DMS153 treated with DMSO at 0.1 percent for 48 hours (cell line): ENCODE measurements at regions not wholly inside any gene's neighbourhood (a gene's known extent, or its start where the extent isn't known, plus 50 kb on each side); places are given as distances from the start of the nearest gene placed in this dataset.

Experiments used
- DNase-seq: peaks from one replicate; lab custom pipeline; 2025; ENCODE audit not compliant: unreplicated experiment; lab: John Stamatoyannopoulos, UW

DNA sequence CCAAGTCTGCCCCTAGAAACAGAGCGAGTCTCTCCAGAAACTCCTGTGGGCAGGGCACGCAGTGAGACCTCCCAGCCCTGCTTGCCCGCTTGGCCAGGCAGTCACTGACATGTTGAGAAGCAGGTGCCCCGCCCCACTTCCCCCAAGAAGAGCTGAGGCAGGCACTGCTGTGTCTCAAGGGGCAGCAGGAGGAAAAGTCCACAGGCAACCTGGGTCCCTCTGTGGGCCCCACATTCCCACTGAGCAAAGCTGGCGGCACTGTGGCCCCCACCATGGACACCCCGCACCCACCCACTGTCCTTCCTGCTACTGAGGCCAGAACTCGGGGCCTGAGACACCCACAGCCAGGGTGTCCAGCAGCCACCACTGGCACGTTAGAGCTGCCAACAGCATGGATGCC is 137.3 kb upstream of the NKX1-1 start:
- no peak for DNase-seq

DNA sequence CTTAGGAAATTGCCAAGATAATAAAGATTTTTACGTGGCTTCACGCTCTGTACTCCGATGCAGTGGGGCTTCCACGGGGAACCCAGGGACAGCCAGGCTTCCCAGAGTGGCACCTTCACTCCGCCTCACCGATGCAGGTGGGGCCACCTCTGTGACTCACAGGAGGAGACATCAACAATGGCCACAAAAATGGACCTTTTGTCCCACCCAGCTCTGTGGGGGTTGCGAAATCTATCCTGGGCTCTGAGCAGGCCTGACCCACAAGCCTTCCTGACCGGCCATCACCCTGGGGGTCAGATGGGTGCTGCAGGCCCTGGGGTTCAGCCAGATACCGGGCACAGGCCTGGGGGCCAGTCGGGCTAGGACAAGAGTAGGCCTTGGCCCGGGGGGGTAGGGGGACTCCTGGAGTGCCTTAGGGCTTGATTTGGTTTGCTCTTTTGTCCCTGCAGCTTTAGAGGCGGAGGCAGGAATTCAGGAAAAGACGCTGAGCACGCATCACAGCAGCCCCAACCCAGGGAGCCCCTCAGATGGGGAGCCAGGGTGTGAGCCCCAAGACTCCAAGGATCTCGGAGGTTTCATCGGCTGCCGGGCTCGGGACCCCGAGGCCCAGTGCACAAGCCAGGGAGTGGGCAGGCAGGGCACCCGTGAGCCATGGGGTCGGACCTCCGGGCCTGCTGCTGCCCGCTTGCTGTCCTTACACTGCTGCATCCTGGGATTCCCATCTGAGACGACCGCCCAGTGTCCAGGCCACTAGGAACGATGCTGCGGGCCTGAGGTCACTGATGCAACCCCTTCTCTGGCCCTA is 136.5 kb upstream of the NKX1-1 start:
- DNase-seq = no peak

DNA sequence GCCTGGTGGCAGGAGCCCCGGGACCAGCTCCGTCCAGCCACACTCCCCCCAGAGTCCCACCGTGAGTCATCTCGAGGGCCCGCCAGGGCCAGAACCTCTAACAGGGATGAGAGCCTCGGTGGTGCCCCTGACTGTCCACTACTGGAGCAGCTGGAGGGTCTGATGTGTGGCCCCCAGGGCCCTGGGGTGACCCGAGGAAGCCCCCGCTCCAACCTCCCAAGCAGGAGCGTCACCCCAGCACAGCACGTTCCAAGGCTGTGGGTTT is 135.9 kb upstream of the NKX1-1 start:
- no peak for DNase-seq

DNA sequence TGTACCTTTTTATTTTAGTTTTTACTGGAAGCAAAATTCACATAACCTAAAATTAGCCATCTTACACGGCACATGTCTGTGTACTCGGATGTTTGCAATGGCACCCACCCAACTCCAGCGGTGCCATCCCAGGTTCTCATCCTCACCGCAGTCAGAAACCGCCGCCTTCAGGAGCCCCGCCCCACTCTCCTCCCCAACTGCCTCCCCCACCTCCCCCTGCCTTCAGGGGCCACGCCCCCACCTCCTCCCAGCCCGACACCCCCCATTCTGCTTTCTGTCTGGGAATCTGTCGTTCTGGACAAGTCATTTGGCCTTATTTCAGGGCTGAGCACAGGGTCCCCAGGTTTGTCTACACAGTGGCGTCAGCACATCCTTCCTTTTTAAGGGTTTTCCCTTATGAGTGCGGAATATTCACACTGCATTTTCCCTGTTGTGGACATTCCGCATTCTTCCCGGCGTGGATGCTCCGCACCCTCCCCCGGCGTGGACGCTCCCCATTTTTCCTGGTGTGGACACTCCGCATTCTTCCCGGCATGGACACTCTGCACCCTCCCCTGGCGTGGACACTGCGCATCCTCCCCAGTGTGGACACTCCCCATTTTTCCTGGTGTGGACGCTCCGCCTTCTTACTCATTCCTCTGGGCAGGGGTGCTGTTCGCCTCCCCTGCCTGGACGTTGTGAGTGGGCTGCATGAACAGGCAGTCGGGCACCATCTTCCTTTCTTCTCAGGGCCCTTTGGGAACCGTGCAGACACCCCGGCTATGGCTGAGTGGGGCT is 135.4 kb upstream of the NKX1-1 start:
- DNase-seq = no peak

DNA sequence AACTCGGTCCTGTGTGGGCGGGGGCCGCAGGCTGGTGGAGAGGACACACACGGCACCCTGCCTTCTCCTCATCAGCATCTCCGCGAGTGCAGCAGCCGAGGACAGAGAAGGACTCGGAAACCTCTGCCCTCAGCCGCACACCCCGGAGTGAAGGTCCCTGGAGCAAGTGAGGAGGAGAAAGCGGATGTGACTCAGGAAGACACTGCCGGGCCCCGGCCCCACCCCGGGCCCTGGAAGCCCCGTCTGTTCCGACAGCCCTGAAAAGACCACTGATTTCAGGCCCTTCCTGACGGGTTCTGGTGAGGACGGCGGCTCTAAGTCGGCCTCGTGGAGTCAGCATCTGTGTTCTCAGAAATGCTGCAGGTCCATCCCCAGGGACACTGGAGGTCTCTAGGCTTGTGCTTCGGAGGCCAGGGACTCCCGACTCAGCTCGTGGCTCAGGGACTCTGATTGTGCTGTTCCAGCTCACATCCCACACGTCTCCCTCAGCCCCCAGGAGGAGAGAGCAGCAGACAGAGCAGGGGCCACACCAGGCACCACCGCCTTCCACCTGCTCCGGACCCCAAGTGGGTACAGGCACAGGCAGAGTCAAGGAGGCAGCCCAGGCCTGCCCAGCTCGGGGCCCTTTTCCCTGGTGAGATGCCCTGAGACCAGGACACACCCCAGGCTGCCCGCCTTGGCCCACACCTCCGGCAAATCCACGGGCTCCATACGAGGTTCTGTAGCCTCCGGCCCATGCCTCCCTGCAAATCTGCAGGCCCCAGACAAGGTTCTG is 134.5 kb upstream of the NKX1-1 start:
- no peak for DNase-seq

DNA sequence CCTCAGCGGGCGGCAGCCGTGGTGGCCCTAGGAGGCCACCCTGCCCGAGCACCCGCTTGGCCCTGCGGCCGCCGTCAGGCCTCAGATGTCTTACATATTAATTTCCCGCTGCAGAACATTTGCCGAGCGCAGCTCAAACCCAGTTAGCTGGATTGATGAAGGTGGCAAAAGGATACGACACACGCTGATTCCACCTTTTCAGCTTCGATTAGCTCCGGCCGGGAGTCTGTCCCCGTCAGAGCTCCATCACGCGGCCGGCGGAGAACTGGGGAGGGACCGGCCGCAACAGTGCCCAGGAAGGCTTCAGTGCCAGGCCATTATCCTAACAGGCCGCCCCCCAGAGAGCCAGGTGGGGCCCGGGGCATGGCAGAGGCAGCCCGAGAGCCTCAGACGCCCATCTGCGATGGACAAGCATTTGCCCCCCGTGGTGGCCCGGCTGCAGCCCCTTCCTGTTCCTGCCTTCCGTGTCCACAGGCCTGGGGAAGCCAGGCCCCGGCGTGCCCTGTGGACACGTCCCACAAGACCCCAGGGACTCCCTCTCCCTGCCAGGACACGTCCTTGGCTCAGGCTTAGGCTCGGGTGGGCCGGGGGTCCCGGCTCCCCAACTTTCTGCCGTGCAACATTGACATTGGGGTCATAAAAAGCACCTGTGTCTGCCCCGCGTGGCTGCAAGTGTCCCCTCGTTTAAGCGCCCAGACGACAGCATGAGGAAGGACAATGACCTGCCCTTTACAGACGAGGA is 133.8 kb upstream of the NKX1-1 start:
- no peak for DNase-seq

DNA sequence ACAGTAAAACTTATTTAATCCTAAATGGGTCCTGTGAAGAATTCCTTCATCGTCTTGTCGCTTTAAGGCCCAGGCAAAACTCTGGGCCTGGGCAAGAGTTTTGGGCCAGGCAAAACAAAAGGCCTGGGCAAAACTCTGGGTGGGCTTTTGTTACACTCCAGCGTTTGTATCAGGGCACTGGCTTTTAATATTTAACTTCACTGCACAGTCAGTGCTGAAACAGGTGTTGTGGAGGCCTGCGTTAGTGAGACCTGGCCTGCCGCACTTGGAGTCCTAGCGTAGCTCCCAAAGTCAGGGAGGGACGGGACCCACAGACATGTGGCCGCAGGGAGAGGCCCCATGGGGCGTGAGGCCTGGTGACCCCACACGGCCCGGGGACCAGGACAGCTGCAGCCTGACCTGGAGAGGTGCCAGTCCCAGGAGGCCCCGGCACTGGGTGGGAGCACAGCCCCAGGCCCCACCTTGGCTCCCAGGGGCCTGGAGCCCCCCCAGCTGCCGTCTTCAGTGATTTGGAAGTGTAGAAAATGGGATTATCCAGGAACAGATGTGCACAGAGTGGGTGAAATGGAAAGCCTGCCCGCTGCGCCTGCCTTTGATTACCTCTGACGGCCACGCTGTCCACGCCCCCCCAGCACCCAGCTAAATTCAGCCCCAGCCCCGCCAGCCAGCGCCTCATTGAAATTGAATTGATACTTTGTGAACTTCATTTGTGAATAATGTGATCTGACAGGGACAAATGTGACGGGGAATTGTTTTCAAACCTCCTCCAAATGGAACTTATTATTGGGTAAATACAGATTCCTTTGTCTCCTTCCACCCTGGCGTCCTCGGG is 132.9 kb upstream of the NKX1-1 start:
- no peak for DNase-seq

DNA sequence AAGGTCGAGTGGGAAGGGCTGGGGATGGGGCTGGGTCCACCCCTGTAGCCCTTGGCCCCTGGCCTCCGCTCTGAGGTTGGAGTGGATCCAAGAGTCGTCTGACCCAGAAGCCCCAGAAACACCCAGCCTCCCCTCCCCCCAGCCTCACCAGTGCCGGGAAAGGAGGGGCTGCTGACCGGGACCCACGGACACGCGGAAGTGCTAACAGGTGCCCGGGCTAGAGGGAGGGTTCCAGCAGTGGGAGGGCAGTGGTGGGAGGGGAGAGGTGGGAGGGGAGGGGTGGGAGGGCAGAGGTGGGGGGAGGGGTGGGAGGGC is 131.8 kb upstream of the NKX1-1 start:
- DNase-seq = no peak

DNA sequence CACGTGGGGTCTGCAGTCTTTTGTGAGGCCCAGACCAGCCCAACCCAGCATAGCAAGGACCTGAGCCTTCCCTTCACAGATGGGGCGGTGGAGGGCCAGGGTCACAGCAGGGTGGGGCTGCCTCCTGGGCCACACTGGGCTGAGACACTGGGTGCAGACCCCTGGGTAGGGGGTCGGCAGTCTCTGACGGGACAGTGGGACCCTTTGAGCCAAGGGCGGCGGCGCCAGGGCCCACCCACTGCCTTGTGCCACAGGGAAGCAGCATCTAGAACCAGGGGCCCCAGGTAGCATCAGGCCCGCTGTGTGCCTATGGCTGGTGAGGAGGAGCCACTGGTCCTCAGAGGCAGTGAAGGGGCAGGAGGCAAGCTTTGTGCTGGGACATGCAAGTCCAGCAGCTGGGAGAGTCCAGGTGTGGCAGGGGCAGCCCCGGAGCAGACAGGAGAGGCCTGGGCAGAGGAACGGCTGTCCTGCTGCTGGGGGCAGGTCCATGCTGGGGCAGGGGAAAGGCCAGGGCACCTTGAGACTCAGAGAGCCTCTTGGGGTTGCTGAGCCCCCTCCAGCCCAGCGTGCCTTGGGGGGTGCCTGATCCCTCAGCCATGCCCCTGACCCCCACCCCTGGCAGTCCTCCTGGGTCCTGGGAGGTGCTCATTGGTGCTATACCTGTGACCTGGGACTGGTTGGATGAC is 131.3 kb upstream of the NKX1-1 start:
- DNase-seq = no peak

DNA sequence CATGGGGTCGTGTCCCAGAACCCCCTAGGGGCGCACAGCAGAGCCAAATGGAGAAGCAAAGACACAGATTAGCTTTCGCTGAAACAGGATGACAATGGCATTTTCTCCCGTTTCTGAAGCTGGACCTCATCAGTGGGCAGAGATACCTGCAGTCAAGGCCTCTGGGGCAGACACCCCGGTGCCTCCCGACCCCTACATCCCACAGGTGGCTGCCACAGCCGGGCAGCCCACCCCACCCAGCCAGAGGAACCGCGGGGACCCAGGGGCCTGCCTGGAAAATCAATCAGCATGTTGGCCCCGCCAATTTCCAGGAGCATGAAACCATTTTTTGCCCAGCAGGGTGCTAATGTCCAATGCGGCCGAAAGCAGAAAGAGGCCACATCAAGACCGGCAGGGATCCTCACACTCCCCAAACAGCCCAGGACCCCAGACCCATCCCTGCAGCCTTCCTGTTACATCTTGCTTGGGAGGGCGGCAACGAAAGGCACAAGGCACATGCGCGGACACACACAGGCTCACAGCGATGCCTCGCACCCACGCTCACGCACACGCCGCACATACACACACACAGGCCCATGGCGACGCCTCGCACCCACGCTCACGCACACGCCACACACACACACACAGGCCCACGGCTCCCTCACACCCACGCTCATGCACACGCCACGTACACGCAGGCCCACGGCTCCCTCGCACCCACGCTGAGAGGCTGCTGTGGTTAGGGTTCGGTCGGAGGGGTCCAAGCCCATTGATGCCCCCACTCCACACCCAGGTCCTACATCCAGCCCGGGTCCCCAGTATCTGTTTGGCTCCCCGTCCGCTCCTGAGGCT is 130.6 kb upstream of the NKX1-1 start:
- no peak for DNase-seq

DNA sequence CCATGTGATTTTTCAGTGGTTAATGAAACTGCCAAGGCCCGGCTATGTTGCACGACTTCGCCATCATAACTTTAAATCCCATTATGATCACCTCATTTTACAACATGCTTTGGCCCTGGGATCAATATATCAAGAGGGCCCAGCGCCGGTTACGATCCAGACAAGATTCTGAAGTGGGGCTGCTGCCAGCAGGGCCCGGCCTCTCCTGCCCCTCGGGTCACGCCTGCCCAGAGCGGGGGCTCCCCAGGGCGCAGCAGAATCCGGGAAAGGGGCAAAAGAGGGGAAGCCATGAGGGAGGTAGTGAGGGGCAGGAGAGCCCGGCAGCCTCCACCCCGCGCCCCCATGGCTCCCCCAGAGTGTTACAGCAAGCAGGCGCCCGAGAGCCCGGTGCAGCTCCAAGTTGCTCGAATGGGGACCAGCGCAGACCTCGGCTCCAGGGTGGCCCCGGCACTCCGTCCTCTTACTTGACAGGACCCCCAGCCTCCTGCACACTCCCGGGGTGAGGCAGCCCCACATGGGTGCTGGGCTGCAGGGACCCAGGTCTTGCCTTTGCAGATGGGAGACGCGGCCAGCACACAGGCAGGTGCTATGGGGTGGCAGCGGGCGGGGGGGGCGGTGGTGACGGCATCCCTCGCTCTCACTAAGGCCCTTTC is 129.8 kb upstream of the NKX1-1 start:
- DNase-seq = no peak

DNA sequence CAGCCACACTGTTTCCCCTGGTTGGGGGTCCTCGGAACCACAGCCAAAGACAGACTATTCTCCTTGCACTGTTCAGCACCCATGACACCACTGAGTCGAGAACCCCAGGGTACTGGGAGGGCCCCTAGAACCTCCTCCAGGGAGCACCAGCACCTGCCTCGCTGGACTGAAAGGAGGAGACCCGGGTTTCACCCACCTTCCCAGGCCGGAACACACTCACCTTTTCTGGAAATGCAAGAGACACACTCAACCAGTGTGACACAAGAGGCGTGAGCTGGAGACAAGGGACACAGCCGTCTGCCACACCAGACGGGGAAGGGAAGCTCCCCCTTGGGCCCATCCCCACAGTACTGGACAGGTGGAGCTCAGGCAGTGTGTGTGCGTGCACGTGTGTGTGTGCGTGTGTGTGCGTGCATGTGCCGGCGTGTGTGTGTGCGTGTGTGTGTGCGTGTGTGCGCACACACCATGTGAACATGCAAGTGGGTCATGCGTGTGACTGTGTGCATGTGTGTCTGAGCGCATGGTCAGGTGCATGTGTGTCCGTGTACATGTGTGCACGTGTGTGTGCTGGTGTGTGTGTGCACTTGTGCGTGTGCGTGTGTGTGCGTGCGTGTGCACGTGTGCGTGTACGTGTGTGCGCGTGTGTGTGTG is 128.8 kb upstream of the NKX1-1 start:
- DNase-seq = no peak

DNA sequence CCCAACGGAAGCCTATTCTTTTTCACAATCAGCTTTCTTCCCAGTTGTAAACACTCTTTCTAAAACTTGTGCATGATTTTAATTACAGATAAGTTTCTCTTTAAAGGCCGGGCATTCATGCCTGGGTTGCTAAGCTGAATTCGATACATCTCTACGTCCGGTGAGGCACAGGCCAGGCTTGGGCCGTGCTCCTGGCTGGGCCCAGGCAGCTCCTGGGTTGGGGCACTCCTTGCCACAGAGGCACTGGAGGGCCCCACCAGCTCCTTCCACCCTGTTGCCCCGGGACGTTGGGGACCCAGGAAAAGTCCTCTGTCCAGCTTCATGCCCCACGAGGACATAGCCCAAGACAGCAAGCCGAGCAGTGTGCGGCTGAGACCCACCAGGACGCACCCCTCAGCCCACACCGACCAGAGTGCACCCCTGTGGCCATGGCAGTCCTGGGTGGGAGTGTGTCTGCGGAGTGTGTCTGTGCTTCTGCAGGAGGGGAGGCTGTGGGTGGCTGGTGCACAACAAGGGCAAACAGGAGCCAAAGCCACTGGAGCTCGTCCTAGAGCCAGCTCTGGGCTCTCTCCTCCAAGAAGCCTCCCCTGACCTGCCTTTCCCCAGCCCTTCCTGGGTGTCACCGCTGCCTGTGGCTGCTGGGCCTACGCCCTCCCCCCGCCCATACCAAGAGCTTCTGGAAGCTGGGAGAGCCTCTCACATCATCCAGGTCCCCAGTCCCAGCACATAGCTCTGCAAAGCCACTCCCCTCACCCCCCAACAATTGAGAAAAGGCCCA is 128.0 kb upstream of the NKX1-1 start:
- DNase-seq = no peak

DNA sequence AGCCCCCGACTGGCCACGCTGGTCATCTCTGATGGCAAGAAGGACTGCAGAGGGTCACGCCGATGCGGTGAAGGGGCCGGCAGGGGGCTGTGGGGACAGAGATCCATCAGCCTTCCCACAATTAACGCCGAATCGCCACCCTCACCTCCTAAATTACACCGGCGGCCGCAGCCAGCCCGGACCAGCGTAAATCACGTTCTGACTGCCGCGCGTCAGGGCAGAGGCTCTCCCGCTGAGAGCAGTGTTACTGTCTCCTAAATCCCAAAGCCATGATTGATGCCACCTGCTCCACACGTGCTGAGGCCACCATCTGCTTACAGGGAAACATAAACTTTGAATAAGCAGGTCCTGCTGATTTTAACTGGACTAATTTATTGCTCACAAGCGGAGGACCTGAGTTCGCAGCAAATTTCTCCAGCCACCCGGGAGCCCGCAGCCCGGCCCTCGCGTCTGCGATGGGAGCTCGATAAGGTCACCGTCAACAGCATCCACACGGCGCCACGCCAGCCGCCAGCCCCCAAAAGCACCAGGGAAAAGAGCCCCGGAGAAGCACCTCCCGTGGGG is 127.3 kb upstream of the NKX1-1 start:
- DNase-seq = no peak

DNA sequence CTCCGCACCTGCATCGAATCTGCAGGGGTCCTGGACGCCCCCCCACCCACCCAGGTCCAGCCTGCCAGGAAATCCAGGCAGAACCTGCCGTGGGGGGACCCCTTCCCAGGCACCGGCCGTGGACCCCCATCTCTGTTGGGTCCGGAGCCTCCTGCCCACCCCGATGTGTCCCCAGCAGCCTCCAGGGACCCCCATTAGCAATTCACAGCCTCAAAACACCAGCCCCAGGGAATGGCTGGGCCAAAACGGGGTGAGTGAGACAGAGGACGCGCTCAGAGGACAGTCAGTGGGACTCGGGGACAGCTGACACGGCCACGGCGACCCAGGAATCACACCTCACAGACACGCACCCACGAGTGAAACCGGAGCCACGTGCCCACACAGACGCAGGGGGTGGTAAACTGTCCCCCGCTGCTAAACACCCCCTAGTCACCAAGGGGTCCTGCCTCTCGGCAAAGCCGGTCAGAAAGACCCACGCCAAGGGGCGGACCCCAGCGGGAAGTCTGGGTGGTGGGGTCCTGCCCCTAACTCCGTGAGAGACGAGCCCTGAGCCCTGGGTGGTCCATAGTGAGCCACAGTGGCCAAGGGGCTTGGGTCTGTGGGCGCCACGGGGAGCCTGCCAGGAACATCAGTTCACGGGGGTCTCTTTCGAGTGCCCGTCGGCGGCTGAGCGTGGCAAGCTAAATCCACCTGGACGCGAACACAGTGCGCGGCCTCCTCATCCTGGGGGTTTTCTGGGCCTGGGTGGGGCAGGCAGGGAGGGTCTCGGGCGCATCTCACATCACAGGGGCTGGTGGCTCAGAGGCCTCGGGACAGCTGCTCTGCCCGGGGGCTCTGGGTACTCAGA is 126.5 kb upstream of the NKX1-1 start:
- DNase-seq = no peak
